Stimulated activated CD4-positive, alpha-beta T cell treated with anti-CD3 and anti-CD28 coated beads, Interleukin-4, amount 100 ng/mL, for 1 hour (primary cell): ENCODE measurements at regions not wholly inside any gene's neighbourhood (a gene's known extent, or its start where the extent isn't known, plus 50 kb on each side); places are given as distances from the start of the nearest gene placed in this dataset.

Experiments used
- DNase-seq: peaks from one replicate; pipeline ENCODE4 v3.0.0-alpha.2; 2020

DNA sequence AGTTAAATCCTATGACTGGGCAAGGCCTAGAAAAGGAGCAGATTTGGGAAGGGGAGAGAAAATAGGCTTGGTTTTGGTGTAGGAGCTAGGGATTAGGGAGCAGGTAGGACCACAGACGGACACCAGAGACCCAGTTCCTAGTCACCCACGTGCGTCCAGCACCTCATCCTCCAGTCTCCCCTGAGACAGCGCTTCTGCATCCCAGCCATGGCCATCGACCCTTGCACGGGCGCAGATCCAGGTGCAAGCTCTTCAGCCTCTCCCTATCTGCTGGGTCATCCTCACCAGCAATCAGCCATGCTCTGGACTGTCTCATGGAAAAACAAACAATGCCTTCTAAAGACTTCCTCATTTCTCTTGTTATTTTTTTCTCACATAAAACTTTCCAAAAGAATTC lies 246.8 kb upstream of the RAB6C start:
- DNase-seq = no peak

GRCh38 chr2:129733041-129733440 lies 246.4 kb upstream of the RAB6C start:
- no peak for DNase-seq

DNA sequence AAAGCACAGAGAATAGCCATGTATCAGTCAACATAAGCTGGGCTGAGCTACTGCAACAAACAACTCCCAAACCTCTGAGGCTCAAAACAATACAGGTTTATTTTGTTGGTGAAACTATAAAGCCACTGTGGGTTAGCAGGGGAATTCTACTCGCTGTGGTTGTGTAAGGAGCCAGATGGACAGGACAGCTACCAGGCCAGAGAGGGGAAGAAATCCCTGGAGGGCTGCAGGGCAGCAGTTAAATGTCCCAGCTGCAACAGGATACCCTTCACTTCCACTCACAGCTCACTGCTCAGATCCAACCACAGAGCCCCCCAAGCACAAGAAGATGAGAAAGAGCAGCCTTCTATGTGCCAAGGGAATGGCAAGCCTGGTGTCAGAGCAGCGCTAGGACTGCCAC lies 245.9 kb upstream of the RAB6C start:
- no peak for DNase-seq

GRCh38 chr2:129734343-129735034 lies 245.0 kb upstream of the RAB6C start:
- no peak for DNase-seq

DNA sequence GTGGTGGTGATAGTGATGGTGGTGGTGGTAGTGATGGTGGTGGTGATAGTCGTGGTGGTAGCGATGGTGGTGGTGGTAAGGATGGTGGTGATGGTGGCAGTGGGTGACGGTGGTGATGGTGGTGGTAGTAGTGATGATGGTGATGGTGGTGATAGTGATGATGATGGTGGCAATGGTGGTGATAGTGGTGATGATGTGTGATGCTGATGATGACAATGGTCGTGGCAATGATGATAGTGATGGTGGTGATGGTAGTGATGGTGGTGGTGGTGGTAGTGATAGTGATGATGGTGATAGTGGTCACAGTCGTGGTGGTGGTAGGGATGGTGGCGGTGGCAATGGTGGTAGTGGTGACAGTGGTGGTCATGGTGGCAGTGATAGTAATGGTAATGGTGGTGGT lies 243.9 kb upstream of the RAB6C start:
- DNase-seq = no peak

GRCh38 chr2:129737660-129738527 lies 241.6 kb upstream of the RAB6C start:
- no peak for DNase-seq

DNA sequence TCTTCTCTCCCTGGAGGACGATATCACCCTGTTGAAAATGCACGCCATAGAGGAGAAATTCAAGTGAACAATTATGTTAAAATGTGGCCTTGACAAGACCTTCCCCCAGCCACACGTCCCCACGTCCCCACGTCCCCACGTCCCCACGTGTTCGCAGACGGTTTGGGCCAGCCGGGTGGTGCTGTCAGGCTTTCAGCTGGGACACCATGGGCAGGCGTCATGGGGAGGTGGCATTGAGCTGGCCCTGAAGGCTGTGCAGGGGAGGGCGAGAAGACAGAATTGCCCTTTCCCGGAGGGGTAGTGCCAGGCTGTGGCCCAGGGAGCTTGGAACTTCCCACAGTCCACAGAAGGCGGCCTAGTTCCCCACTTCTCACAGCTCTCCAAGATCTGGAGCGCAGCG lies 240.7 kb upstream of the RAB6C start:
- no peak for DNase-seq

GRCh38 chr2:129740504-129740903 lies 239.0 kb upstream of the RAB6C start:
- no peak for DNase-seq

- DNase-seq = no peak
These were observed 238.3 kb upstream of the RAB6C start for GRCh38 chr2:129741165-129741564.

DNA sequence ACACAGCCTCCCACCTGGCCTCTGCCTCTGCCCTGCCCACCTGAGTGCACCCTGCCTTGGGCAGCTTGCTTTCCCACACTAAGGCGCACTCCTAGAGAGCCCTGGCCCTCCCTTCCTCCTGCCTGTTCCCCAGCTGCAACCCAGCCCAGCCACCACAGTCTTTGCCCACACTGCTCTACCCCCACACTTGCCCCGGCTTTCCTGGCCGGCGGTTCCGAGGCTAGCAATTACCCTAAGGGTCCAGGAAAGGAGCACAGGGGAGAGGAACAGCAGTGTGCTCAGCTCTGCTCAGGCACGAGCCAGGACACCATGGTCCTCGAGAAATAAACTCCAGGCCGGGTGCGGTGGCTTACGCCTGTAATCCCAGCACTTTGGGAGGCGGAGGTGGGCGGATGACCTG lies 237.8 kb upstream of the RAB6C start:
- no peak for DNase-seq

GRCh38 chr2:129742415-129743180 lies 236.9 kb upstream of the RAB6C start:
- DNase-seq = no peak

- no peak for DNase-seq
These were observed 235.3 kb upstream of the RAB6C start for GRCh38 chr2:129744141-129744540.

- DNase-seq = no peak
These were observed 234.8 kb upstream of the RAB6C start for GRCh38 chr2:129744649-129745048.

- no peak for DNase-seq
These were observed 231.9 kb upstream of the RAB6C start for GRCh38 chr2:129747500-129748125.

GRCh38 chr2:129748250-129748649 lies 231.2 kb upstream of the RAB6C start:
- no peak for DNase-seq

- DNase-seq = no peak
These were observed 230.8 kb upstream of the RAB6C start for GRCh38 chr2:129748653-129749052.

GRCh38 chr2:129751409-129751808 lies 228.1 kb upstream of the RAB6C start:
- no peak for DNase-seq

DNA sequence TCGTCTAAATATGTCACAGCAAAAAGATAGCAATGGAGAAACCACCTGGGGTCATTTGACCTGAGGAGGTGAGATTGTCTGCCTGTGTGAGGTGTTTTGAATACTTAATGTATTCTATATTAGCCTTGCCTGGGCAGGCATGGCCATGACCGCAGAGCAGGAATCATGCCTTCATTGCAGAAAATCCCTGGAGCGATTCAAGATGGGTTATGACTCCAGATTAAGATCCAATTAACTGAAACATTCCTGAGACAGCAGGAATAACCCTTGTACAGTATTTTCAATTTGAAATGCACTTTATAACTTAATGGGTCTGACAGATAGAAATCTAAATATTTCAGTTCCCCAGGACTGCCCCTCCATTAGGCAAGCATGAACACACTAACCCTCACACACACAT lies 227.3 kb upstream of the RAB6C start:
- DNase-seq = no peak

DNA sequence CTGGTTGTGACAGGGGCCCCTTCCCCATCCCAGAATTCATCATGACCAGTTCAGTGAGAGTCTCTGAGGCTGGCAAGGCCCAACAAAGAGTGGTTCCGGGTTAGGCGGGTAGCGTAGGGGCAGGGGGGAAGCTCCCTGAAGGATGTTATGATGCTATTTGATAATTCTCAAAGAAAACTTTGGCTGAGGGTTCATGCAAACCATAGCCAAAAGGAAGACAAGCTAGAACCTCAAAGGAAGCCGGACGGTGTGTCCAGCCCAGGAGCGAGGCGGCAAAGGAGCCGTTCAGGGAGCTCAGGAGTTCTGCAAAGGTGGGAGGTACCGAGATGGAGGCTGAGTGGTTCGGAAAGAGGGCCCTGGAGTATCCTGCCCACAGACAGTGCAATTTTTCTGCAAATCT lies 226.8 kb upstream of the RAB6C start:
- no peak for DNase-seq

DNA sequence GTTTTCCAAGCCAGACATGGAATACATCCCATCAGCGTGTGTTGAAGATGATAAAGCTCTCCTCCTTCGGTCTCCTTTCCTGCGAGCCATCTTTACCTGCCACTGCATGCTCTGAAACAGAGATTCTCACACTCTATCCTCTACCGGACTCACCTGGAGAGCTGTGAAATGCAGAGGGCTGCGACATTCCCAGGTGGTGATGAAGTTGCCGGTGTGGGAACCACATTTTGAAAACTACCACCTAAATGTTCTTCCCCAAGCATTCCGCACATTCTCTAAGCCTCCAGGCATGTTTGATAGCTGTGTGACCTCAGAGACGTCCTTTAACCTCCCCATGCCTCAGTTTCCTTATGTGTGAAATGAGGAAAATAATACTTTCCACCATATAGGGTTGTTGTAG lies 226.2 kb upstream of the RAB6C start:
- no peak for DNase-seq

- no peak for DNase-seq
These were observed 225.0 kb upstream of the RAB6C start for GRCh38 chr2:129754421-129754820.

GRCh38 chr2:129754831-129755230 lies 224.6 kb upstream of the RAB6C start:
- no peak for DNase-seq

DNA sequence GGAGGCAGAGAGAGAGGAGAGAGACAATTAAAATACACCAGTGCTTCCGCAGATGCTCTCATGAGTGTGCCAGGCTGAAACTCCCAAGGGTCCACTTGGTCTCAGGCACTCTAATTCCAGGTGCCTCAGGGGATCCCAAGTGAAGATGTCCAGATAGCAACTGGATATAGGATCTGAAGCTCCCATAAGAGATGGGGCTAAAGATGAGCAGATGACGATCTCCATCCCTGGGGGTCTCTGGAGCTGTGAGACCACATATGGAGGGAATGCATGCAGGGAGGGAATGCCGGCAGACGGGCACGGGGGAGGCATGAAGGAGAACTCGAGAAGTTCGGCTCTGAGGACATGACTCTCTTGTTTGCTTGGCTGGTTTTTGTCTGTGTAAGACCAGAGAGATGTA lies 223.7 kb upstream of the RAB6C start:
- DNase-seq = no peak
